SK-N-SH (cell line): ENCODE measurements at regions not wholly inside any gene's neighbourhood (a gene's known extent, or its start where the extent isn't known, plus 50 kb on each side); places are given as distances from the start of the nearest gene placed in this dataset.

Experiments used
- CTCF ChIP-seq: fragments of 200-600 bp; sonication (generic); IDR thresholded peaks from 2 replicates; pipeline ENCODE4 v1.6.1; 2017; ENCODE audit warnings: antibody characterized with exemption, mild to moderate bottlenecking, moderate library complexity
- EZH2phosphoT487 ChIP-seq: fragments of 200-600 bp; sonication (generic); IDR thresholded peaks from 2 replicates; pipeline ENCODE4 v1.6.1; 2017; ENCODE audit warnings: low read depth, mixed run types, mild to moderate bottlenecking, antibody characterized with exemption, moderate library complexity, borderline replicate concordance
- MAX ChIP-seq: IDR thresholded peaks from 2 replicates; pipeline ENCODE4 v1.4.0; 2012; ENCODE audit warnings: low read depth
- NFIC ChIP-seq: IDR thresholded peaks from 2 replicates; pipeline ENCODE4 v1.4.0; 2012; ENCODE audit warnings: borderline replicate concordance
- RAD21 ChIP-seq: IDR thresholded peaks from 2 replicates; pipeline ENCODE4 v1.6.1; 2012; ENCODE audit warnings: mild to moderate bottlenecking, low read length
- RFX5 ChIP-seq: IDR thresholded peaks from 2 replicates; pipeline ENCODE4 v1.6.1; 2012; ENCODE audit warnings: mild to moderate bottlenecking, improper control_type of control experiment, low read length
- SIN3A ChIP-seq: IDR thresholded peaks from 2 replicates; pipeline ENCODE4 v1.6.1; 2012; ENCODE audit warnings: low read depth, mild to moderate bottlenecking, low read length, moderate library complexity, borderline replicate concordance
- SMC3 ChIP-seq: IDR thresholded peaks from 2 replicates; pipeline ENCODE4 v1.6.1; 2012; ENCODE audit warnings: low read depth, low read length, improper control_type of control experiment
- TAF1 ChIP-seq: IDR thresholded peaks from 2 replicates; pipeline ENCODE4 v1.6.1; 2012; ENCODE audit warnings: low read depth, mild to moderate bottlenecking, low read length, moderate library complexity, borderline replicate concordance
- USF2 ChIP-seq: fragments of 150-350 bp; IDR thresholded peaks from 2 replicates; pipeline ENCODE4 v1.6.1; 2017; ENCODE audit warnings: antibody characterized with exemption, low read length, low read depth, borderline replicate concordance
- YY1 ChIP-seq: IDR thresholded peaks from 2 replicates; pipeline ENCODE4 v1.4.0; 2012; ENCODE audit warnings: low read depth, mild to moderate bottlenecking
- ZBTB33 ChIP-seq: IDR thresholded peaks from 2 replicates; pipeline ENCODE4 v1.4.0; 2012; ENCODE audit warnings: low read depth, borderline replicate concordance

- TF ChIP-seq CTCF, result no peak
- no peak for TF ChIP-seq RAD21
- TF ChIP-seq SMC3, result no peak
- TF ChIP-seq USF2, result no peak
- TF ChIP-seq SIN3A, result no peak
- no peak for TF ChIP-seq MAX
- TF ChIP-seq ZBTB33, result no peak
- TF ChIP-seq RFX5, result no peak
- no peak for TF ChIP-seq YY1
- TF ChIP-seq NFIC, result no peak
- no peak for TF ChIP-seq TAF1
- no peak for TF ChIP-seq EZH2phosphoT487
Observed at GRCh38 chr12:33245434-33245833, 194.2 kb downstream of the SYT10 start.
